ENCODE measurements at regions not wholly inside any gene's neighbourhood (a gene's known extent, or its start where the extent isn't known, plus 50 kb on each side); places are given as distances from the start of the nearest gene placed in this dataset.

- FAIRE-seq (no peak), DNase-seq (ENCODE audit: low spot score) (no peak)
Measured at GRCh38 chr5:2901096-2901495, 149.6 kb upstream of the IRX2 start.

GRCh38 chr5:2900360-2900759, 148.9 kb upstream of the IRX2 start:
- DNase-seq (ENCODE audit: low spot score): no peak
- FAIRE-seq: no peak

GRCh38 chr5:2899311-2899710, 147.8 kb upstream of the IRX2 start:
- no peak for DNase-seq (ENCODE audit: low spot score)
- FAIRE-seq: no peak

- FAIRE-seq: no peak
- no peak for DNase-seq (ENCODE audit: low spot score)
Measured at GRCh38 chr5:2898661-2899060, 147.2 kb upstream of the IRX2 start.

- DNase-seq (ENCODE audit: low spot score) (no peak), FAIRE-seq (no peak)
Measured at GRCh38 chr5:2897276-2897961, 145.9 kb upstream of the IRX2 start.

- FAIRE-seq (no peak), DNase-seq (ENCODE audit: low spot score) (no peak)
Measured at GRCh38 chr5:2896371-2897275, 145.1 kb upstream of the IRX2 start.

- FAIRE-seq (no peak), DNase-seq (ENCODE audit: low spot score) (no peak)
Measured at GRCh38 chr5:2895876-2896275, 144.4 kb upstream of the IRX2 start.

GRCh38 chr5:2895196-2895595, 143.7 kb upstream of the IRX2 start:
- no peak for DNase-seq (ENCODE audit: low spot score)
- no peak for FAIRE-seq

- FAIRE-seq: no peak
- DNase-seq (ENCODE audit: low spot score): no peak
Measured at GRCh38 chr5:2894736-2895135, 143.3 kb upstream of the IRX2 start.

GRCh38 chr5:2894316-2894715, 142.8 kb upstream of the IRX2 start:
- DNase-seq (ENCODE audit: low spot score) (no peak), FAIRE-seq (no peak)

GRCh38 chr5:2892466-2893000, 141.1 kb upstream of the IRX2 start:
- FAIRE-seq: no peak

GRCh38 chr5:2891781-2892180, 140.3 kb upstream of the IRX2 start:
- DNase-seq (ENCODE audit: low spot score) (no peak), FAIRE-seq (no peak)

More at GRCh38 chr5:2892466-2893000, 141.1 kb upstream of the IRX2 start:
- no peak for DNase-seq (ENCODE audit: low spot score)

- FAIRE-seq (no peak), DNase-seq (ENCODE audit: low spot score) (no peak)
Measured at GRCh38 chr5:2890011-2890410, 138.5 kb upstream of the IRX2 start.

- DNase-seq (ENCODE audit: low spot score) (no peak), FAIRE-seq (no peak)
Measured at GRCh38 chr5:2888520-2889060, 137.1 kb upstream of the IRX2 start.

- no peak for FAIRE-seq
- no peak for DNase-seq (ENCODE audit: low spot score)
Measured at GRCh38 chr5:2887481-2888348, 136.2 kb upstream of the IRX2 start.

GRCh38 chr5:2886531-2886930, 135.1 kb upstream of the IRX2 start:
- DNase-seq (ENCODE audit: low spot score) (no peak), FAIRE-seq (no peak)

GRCh38 chr5:2883771-2884170, 132.3 kb upstream of the IRX2 start:
- FAIRE-seq: no peak
- no peak for DNase-seq (ENCODE audit: low spot score)

GRCh38 chr5:2879701-2880100, 128.2 kb upstream of the IRX2 start:
- FAIRE-seq: no peak
- DNase-seq (ENCODE audit: low spot score): no peak

GRCh38 chr5:2877522-2877921, 126.0 kb upstream of the IRX2 start:
- DNase-seq (ENCODE audit: low spot score): no peak
- FAIRE-seq: no peak

- DNase-seq (ENCODE audit: low spot score): no peak
- no peak for FAIRE-seq
Measured at GRCh38 chr5:2876183-2876582, 124.7 kb upstream of the IRX2 start.

GRCh38 chr5:2874099-2874498, 122.6 kb upstream of the IRX2 start:
- no peak for FAIRE-seq
- no peak for DNase-seq (ENCODE audit: low spot score)
